ENCODE measurements at regions not wholly inside any gene's neighbourhood (a gene's known extent, or its start where the extent isn't known, plus 50 kb on each side); places are given as distances from the start of the nearest gene placed in this dataset.
"Not testable (repeated sequence)": the region's sequence is repeated elsewhere in the genome, so short reads cannot be mapped to it uniquely, and the experiment has no call there.

DNA sequence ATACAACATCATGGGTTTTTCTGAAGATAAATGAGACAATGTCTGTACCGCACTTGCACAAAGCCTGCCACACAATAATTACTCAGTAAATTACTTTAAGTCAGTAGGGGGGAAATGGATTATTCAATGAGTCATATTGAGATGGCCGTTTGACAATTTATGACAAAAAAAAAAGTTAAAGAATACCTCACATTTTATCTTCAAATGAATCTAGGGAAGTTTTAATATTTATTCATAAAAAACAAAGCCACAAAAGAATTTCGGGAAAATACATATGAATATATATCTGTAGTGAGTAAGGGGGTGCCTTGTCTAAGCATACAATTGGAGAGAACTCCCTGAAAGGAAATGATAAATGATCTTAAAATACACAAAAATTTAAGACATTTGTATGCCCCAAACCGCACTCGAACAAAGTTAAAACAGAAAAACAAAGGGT is 197.0 kb upstream of the SLC7A11 start:
- no peak for DNase-seq
- intact Hi-C loops (cut with DNase I): no loop called here
- 62 to 74% (median 67%) methylated on average over 5 of the region's 5 CpGs for WGBS, 3 donors
- no peaks in the 10 kb centered on the region for H3K9me3 ChIP-seq
- TF ChIP-seq POLR2A (IDR thresholded peaks at IDR 0.05) (no peak), EP300 (IDR thresholded peaks at IDR 0.05) (no peak)
- TF ChIP-seq, protein P1, sequence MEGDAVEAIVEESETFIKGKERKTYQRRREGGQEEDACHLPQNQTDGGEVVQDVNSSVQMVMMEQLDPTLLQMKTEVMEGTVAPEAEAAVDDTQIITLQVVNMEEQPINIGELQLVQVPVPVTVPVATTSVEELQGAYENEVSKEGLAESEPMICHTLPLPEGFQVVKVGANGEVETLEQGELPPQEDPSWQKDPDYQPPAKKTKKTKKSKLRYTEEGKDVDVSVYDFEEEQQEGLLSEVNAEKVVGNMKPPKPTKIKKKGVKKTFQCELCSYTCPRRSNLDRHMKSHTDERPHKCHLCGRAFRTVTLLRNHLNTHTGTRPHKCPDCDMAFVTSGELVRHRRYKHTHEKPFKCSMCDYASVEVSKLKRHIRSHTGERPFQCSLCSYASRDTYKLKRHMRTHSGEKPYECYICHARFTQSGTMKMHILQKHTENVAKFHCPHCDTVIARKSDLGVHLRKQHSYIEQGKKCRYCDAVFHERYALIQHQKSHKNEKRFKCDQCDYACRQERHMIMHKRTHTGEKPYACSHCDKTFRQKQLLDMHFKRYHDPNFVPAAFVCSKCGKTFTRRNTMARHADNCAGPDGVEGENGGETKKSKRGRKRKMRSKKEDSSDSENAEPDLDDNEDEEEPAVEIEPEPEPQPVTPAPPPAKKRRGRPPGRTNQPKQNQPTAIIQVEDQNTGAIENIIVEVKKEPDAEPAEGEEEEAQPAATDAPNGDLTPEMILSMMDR (IDR thresholded peaks at IDR 0.05): no peak
- no peaks in the 10 kb centered on the region for H3K36me3 ChIP-seq
- H3K4me1 ChIP-seq (ENCODE audit: insufficient read depth): no peaks in the 10 kb centered on the region
- H3K4me3 ChIP-seq: no peak overlapping the region
- no peak overlapping the region for H3K27ac ChIP-seq
- H3K27me3 ChIP-seq: no peaks in the 10 kb centered on the region

DNA sequence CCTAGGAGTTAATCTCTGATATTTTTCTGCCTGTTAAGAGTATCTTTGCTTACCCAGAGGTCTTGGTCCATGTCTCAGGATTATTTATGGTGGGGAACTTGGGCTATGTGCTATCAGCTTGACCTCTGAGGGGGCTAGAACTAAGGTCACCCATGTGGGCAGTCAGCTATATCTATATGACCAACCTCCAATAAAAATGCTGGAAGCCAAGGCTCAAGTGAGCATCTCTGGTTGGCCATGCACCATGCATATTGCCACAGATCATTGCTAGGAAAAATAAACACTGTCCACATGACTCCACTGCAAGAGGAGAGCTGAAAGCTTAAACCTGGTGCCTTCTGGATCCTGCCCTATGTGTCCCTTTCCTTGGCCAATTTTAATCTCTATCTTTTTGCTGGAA is 196.5 kb upstream of the SLC7A11 start:
- Histone ChIP-seq H3K9me3 (no peaks in the 10 kb centered on the region), H3K4me1 (ENCODE audit: insufficient read depth) (no peaks in the 10 kb centered on the region), H3K27ac (no peak overlapping the region), H3K4me3 (no peak overlapping the region), H3K27me3 (no peaks in the 10 kb centered on the region), H3K36me3 (no peaks in the 10 kb centered on the region)
- intact Hi-C loops (cut with DNase I): no loop called here
- TF ChIP-seq, protein P1 (IDR thresholded peaks at IDR 0.05): no peak
- TF ChIP-seq POLR2A (IDR thresholded peaks at IDR 0.05): no peak
- TF ChIP-seq EP300 (IDR thresholded peaks at IDR 0.05): no peak
- no peak for DNase-seq

DNA sequence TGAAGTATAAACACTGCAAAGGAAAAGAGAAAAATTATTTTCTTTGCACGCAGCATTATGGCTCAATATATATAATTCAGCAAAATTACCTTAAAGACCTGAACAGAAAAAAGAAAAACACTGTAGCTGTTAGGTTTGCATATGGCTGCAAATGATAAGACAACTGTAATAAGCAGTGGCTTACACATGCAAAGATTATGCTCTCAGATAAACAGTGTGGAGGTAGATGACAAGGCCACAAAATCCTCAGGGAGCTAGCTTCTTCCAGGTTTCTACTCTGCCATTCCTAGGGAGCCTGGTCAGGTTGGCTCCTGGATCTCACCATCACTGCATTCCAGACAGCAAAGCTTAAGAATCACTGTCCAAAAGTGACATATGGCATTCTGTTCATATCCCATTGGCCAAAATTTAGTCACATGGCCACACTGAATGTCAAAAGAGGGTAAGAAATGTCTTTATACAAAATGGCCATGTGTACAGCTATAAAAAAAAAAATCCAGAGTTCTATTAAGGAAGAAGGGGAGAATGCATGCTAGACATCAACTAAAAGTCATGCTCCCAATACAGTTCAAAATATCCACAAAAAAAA is 195.2 kb upstream of the SLC7A11 start:
- no peak for DNase-seq
- Histone ChIP-seq H3K4me1 (ENCODE audit: insufficient read depth) (no peaks in the 10 kb centered on the region), H3K27me3 (no peaks in the 10 kb centered on the region), H3K36me3 (no peaks in the 10 kb centered on the region), H3K27ac (no peak overlapping the region), H3K4me3 (no peak overlapping the region), H3K9me3 (no peaks in the 10 kb centered on the region)
- TF ChIP-seq POLR2A (IDR thresholded peaks at IDR 0.05) (no peak), EP300 (IDR thresholded peaks at IDR 0.05) (no peak)
- TF ChIP-seq, protein P1 (IDR thresholded peaks at IDR 0.05): no peak
- intact Hi-C loops (cut with DNase I): no loop called here
- 91 to 95% (median 95%) methylated on average over 1 of the region's 1 CpG for WGBS, 3 donors

DNA sequence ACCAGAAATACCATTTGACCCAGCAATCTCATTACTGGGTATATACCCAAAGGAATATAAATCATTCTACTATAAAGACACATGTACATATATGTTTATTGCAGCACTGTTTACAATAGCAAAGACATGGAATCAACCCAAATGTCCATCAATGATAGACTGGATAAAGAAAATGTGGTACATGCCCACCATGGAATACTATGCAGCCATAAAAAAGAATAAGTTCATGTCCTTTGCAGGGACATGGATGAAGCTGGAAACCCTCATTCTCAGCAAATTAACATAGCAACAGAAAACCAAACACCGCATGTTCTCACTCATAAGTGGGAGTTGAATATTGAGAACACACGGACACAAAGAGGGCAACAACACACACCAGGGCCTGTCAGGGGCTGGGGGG is 193.6 kb upstream of the SLC7A11 start:
- H3K27ac ChIP-seq; intact Hi-C loops (cut with DNase I); DNase-seq; H3K4me3 ChIP-seq; H3K27me3 ChIP-seq; H3K36me3 ChIP-seq; H3K9me3 ChIP-seq; H3K4me1 ChIP-seq (ENCODE audit: insufficient read depth): not testable (repeated sequence)
- 84 to 93% (median 92%) methylated on average over 2 of the region's 2 CpGs for WGBS, 3 donors

DNA sequence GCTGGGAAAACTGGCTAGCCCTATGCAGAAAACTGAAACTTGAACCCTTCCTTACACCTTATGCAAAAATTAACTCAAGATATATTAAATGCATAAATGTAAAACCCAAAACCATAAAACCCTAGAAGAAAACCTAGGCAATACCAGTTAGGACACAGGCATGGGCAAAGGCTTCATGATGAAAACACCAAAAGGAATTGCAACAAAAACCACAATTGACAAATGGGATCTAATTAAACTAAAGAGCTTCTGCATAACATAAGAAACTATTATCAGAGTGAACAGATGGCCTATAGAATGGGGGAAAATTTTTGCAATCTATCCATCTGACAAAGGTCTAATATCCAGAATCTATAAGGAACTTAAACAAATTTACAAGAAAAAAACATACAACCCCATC is 192.9 kb upstream of the SLC7A11 start:
- H3K27ac ChIP-seq; H3K9me3 ChIP-seq; DNase-seq; intact Hi-C loops (cut with DNase I); H3K36me3 ChIP-seq; H3K4me1 ChIP-seq (ENCODE audit: insufficient read depth); H3K27me3 ChIP-seq; H3K4me3 ChIP-seq: not testable (repeated sequence)

DNA sequence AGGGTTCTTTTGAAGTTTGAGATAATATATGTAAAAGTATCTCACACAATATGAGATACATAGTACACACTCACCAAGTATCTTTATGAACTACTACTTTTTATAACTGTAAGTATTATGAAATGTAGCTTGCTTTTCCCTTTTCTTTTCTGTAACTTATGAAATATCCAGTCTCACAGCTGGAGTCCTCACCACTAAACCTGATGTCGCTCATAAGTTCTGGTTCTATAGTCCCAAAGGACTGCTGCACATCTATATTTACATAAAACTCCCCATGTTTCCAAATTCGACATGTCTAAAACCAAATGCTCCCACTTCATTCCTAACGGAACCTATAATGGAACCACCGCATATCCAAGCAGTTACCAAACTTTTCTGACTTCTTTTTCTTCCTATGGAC is 186.5 kb upstream of the SLC7A11 start:
- TF ChIP-seq, protein P1 (IDR thresholded peaks at IDR 0.05): no peak
- TF ChIP-seq POLR2A (IDR thresholded peaks at IDR 0.05): no peak
- Histone ChIP-seq H3K9me3 (no peaks in the 10 kb centered on the region), H3K27ac (no peak overlapping the region), H3K4me3 (no peak overlapping the region), H3K4me1 (ENCODE audit: insufficient read depth) (no peaks in the 10 kb centered on the region), H3K27me3 (no peaks in the 10 kb centered on the region), H3K36me3 (no peaks in the 10 kb centered on the region)
- 90 to 94% (median 93%) methylated on average over 4 of the region's 4 CpGs for WGBS, 3 donors
- DNase-seq: no peak
- intact Hi-C loops (cut with DNase I): no loop called here
